HL-60 (cell line): ENCODE measurements at regions not wholly inside any gene's neighbourhood (a gene's known extent, or its start where the extent isn't known, plus 50 kb on each side); places are given as distances from the start of the nearest gene placed in this dataset.

ENCODE experiments used
- GABPA ChIP-seq: IDR thresholded peaks from 2 replicates; pipeline ENCODE4 v1.6.1; 2012; ENCODE audit warnings: low read depth
- POLR2AphosphoS5 ChIP-seq: IDR thresholded peaks from 2 replicates; pipeline ENCODE4 v1.6.1; 2012; ENCODE audit warnings: low read depth
- SPI1 ChIP-seq: IDR thresholded peaks from 2 replicates; pipeline ENCODE4 v1.6.1; 2012; ENCODE audit warnings: low read depth, mild to moderate bottlenecking, borderline replicate concordance
- TF ChIP-seq, protein P1 (sequence below): IDR thresholded peaks from one replicate; pipeline ENCODE4 v1.5.1; 2011; ENCODE audit warnings: low read length, control low read depth, inconsistent platforms; ENCODE audit not compliant: insufficient read depth
- TF ChIP-seq, protein P2 (sequence below): IDR thresholded peaks from 2 replicates; pipeline ENCODE4 v1.6.1; 2012; ENCODE audit warnings: low read depth; ENCODE audit not compliant: insufficient replicate concordance

DNA sequence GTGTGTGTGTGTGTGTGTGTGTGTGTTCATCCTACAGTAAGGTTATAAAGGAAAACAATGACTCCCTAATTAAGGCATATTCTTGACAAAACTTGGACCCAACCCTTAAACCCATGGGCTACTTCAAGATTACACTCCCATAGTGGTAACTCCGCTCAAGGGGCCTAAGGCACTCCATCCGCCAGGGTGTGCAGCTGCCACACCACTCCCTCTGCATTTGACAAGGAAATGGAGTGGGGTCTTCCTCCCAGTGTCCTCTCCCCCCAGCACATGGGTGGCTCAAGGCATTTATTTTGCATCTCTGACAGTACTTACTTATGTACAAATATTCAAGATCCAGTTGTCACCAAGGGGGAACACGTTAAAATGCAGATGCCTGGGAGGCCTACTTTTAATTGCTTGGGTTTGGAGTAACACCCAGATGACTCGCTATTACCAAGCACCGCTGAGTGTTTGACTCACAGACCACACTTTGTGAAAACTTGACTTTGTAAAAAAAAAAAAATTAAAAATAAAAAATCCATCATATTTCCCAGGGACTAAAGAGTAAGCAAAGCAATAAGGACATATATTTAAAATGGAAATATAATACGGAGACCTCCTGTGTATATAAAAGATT, 53.0 kb upstream of the AGR3 start:
- TF ChIP-seq, protein P1, sequence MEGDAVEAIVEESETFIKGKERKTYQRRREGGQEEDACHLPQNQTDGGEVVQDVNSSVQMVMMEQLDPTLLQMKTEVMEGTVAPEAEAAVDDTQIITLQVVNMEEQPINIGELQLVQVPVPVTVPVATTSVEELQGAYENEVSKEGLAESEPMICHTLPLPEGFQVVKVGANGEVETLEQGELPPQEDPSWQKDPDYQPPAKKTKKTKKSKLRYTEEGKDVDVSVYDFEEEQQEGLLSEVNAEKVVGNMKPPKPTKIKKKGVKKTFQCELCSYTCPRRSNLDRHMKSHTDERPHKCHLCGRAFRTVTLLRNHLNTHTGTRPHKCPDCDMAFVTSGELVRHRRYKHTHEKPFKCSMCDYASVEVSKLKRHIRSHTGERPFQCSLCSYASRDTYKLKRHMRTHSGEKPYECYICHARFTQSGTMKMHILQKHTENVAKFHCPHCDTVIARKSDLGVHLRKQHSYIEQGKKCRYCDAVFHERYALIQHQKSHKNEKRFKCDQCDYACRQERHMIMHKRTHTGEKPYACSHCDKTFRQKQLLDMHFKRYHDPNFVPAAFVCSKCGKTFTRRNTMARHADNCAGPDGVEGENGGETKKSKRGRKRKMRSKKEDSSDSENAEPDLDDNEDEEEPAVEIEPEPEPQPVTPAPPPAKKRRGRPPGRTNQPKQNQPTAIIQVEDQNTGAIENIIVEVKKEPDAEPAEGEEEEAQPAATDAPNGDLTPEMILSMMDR = no peak
- TF ChIP-seq, protein P2, sequence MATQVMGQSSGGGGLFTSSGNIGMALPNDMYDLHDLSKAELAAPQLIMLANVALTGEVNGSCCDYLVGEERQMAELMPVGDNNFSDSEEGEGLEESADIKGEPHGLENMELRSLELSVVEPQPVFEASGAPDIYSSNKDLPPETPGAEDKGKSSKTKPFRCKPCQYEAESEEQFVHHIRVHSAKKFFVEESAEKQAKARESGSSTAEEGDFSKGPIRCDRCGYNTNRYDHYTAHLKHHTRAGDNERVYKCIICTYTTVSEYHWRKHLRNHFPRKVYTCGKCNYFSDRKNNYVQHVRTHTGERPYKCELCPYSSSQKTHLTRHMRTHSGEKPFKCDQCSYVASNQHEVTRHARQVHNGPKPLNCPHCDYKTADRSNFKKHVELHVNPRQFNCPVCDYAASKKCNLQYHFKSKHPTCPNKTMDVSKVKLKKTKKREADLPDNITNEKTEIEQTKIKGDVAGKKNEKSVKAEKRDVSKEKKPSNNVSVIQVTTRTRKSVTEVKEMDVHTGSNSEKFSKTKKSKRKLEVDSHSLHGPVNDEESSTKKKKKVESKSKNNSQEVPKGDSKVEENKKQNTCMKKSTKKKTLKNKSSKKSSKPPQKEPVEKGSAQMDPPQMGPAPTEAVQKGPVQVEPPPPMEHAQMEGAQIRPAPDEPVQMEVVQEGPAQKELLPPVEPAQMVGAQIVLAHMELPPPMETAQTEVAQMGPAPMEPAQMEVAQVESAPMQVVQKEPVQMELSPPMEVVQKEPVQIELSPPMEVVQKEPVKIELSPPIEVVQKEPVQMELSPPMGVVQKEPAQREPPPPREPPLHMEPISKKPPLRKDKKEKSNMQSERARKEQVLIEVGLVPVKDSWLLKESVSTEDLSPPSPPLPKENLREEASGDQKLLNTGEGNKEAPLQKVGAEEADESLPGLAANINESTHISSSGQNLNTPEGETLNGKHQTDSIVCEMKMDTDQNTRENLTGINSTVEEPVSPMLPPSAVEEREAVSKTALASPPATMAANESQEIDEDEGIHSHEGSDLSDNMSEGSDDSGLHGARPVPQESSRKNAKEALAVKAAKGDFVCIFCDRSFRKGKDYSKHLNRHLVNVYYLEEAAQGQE = no peak
- TF ChIP-seq GABPA (no peak), SPI1 (no peak), POLR2AphosphoS5 (no peak)
